Smooth muscle cell (in vitro differentiated cells): ENCODE measurements at regions not wholly inside any gene's neighbourhood (a gene's known extent, or its start where the extent isn't known, plus 50 kb on each side); places are given as distances from the start of the nearest gene placed in this dataset.

Experiments
- DNase-seq: peaks from one replicate; lab custom pipeline; 2025; ENCODE audit not compliant: unreplicated experiment; lab: John Stamatoyannopoulos, UW
- H2AFZ ChIP-seq: fragments of 200-600 bp; sonication (generic); 2 replicates; pipeline ENCODE4 v1.6.0; 2016; ENCODE audit warnings: antibody characterized with exemption, low read depth, mild to moderate bottlenecking
- H3F3A ChIP-seq: fragments of 200-600 bp; sonication (generic); 2 replicates; pipeline ENCODE4 v1.6.0; 2017; ENCODE audit warnings: antibody characterized with exemption, low read depth
- H3K27ac ChIP-seq: fragments of 200-600 bp; sonication (generic); 2 replicates; pipeline ENCODE4 v1.5.1; 2016; ENCODE audit warnings: low read depth, mild to moderate bottlenecking
- H3K27me3 ChIP-seq: fragments of 200-600 bp; sonication (generic); 2 replicates; pipeline ENCODE4 v1.6.1; 2016; ENCODE audit warnings: low read depth, mild to moderate bottlenecking
- H3K36me3 ChIP-seq: fragments of 200-600 bp; sonication (generic); 2 replicates; pipeline ENCODE4 v1.5.1; 2016; ENCODE audit warnings: low read depth
- H3K4me1 ChIP-seq: fragments of 200-600 bp; sonication (generic); 2 replicates; pipeline ENCODE4 v1.5.1; 2016; ENCODE audit warnings: low read depth
- H3K4me2 ChIP-seq: fragments of 200-600 bp; sonication (generic); 2 replicates; pipeline ENCODE4 v1.6.0; 2016; ENCODE audit warnings: mild to moderate bottlenecking
- H3K4me3 ChIP-seq: fragments of 200-600 bp; sonication (generic); 2 replicates; pipeline ENCODE4 v1.5.1; 2016; ENCODE audit warnings: mild to moderate bottlenecking
- H3K79me2 ChIP-seq: fragments of 200-600 bp; sonication (generic); 2 replicates; pipeline ENCODE4 v1.6.0; 2016; ENCODE audit warnings: low read depth, mild to moderate bottlenecking
- H3K9ac ChIP-seq: fragments of 200-600 bp; sonication (generic); 2 replicates; pipeline ENCODE4 v1.6.0; 2016; ENCODE audit warnings: low read depth
- H3K9me3 ChIP-seq: fragments of 200-600 bp; sonication (generic); replicated peaks from 2 replicates; pipeline ENCODE4 v1.5.1; 2016; ENCODE audit warnings: low read depth
- H4K20me1 ChIP-seq: fragments of 200-600 bp; sonication (generic); 2 replicates; pipeline ENCODE4 v1.6.0; 2016; ENCODE audit warnings: low read depth
- CTCF ChIP-seq: fragments of 200-600 bp; sonication (generic); IDR thresholded peaks from 2 replicates; pipeline ENCODE4 v1.5.1; 2017; ENCODE audit warnings: borderline replicate concordance, mild to moderate bottlenecking, antibody characterized with exemption; ENCODE audit not compliant: insufficient read depth, poor library complexity, severe bottlenecking
- WGBS: methylation state at CpG from one replicate; pipeline ENCODE4 v1.1.7; 2016; ENCODE audit warnings: low lambda C conversion rate; 5-methylcytosine and 5-hydroxymethylcytosine counted together

GRCh38 chr11:17142450-17142849 is 65.0 kb upstream of the RPS13 start:
- no peak for TF ChIP-seq CTCF
- Histone ChIP-seq H3K27ac (no peak overlapping the region), H3K9ac (no peak overlapping the region), H3F3A (no peaks in the 10 kb centered on the region), H3K79me2 (no peaks in the 10 kb centered on the region), H3K4me3 (no peak overlapping the region), H4K20me1 (no peaks in the 10 kb centered on the region), H3K9me3 (no peaks in the 10 kb centered on the region), H3K4me1 (no peaks in the 10 kb centered on the region), H2AFZ (no peak overlapping the region), H3K4me2 (no peak overlapping the region), H3K27me3 (no peaks in the 10 kb centered on the region), H3K36me3 (peaks cover 10% of the 10 kb centered on the region)
- WGBS = 97% methylated on average over 2 of the region's 2 CpGs
- DNase-seq = no peak

- H3K9me3 ChIP-seq = no peaks in the 10 kb centered on the region
- H2AFZ ChIP-seq = no peak overlapping the region
- H3K4me2 ChIP-seq = no peak overlapping the region
- H4K20me1 ChIP-seq = no peaks in the 10 kb centered on the region
- peaks cover 13% of the 10 kb centered on the region for H3K36me3 ChIP-seq
- TF ChIP-seq CTCF = no peak
- H3K4me1 ChIP-seq = no peaks in the 10 kb centered on the region
- no peak overlapping the region for H3K9ac ChIP-seq
- no peak for DNase-seq
- H3K4me3 ChIP-seq = no peak overlapping the region
- H3K79me2 ChIP-seq = no peaks in the 10 kb centered on the region
- WGBS = 92% methylated on average over 5 of the region's 5 CpGs
- no peaks in the 10 kb centered on the region for H3F3A ChIP-seq
- H3K27ac ChIP-seq = no peak overlapping the region
- no peaks in the 10 kb centered on the region for H3K27me3 ChIP-seq
These were observed 63.7 kb upstream of the RPS13 start for GRCh38 chr11:17141156-17141555.

DNA sequence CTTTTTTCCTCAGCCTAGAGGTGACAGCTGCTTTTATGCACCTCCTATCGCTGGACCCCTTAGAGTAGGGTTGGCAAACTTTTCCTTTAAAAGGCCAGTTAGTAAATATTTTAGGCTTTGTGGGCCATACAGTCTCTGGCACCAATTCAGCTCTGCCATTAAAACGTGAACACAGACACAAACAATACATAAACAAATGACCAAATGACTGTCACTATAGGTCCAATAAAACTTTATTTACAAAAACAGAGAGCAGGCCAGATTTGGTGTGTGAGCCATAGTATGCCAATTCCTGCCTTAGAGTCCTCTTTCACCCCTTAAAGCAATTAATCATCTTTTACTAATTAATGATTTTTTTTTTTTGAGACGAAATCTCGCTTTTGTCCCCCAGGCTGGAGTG is 61.1 kb upstream of the RPS13 start:
- Histone ChIP-seq H3K4me2 (no peak overlapping the region), H3K4me1 (no peaks in the 10 kb centered on the region), H3K79me2 (no peaks in the 10 kb centered on the region), H3K36me3 (peaks cover 14% of the 10 kb centered on the region), H3F3A (no peaks in the 10 kb centered on the region), H3K27me3 (no peaks in the 10 kb centered on the region), H3K4me3 (no peak overlapping the region), H3K9me3 (no peaks in the 10 kb centered on the region), H4K20me1 (no peaks in the 10 kb centered on the region), H2AFZ (no peak overlapping the region), H3K9ac (no peak overlapping the region), H3K27ac (no peak overlapping the region)
- DNase-seq = no peak
- TF ChIP-seq CTCF = no peak
- WGBS = 89% methylated on average over 4 of the region's 4 CpGs

- DNase-seq = no peak
- H2AFZ ChIP-seq = no peak overlapping the region
- H3K79me2 ChIP-seq = no peaks in the 10 kb centered on the region
- H3K27me3 ChIP-seq = no peaks in the 10 kb centered on the region
- WGBS = 95% methylated on average over 3 of the region's 3 CpGs
- no peaks in the 10 kb centered on the region for H3F3A ChIP-seq
- no peaks in the 10 kb centered on the region for H3K9me3 ChIP-seq
- no peaks in the 10 kb centered on the region for H4K20me1 ChIP-seq
- no peak for TF ChIP-seq CTCF
- no peak overlapping the region for H3K4me3 ChIP-seq
- H3K4me1 ChIP-seq = no peaks in the 10 kb centered on the region
- H3K27ac ChIP-seq = no peak overlapping the region
- peaks cover 14% of the 10 kb centered on the region for H3K36me3 ChIP-seq
- no peak overlapping the region for H3K9ac ChIP-seq
- no peak overlapping the region for H3K4me2 ChIP-seq
These were observed 58.6 kb upstream of the RPS13 start for GRCh38 chr11:17135916-17136683.
